ENCODE measurements at regions not wholly inside any gene's neighbourhood (a gene's known extent, or its start where the extent isn't known, plus 50 kb on each side); places are given as distances from the start of the nearest gene placed in this dataset.

GRCh38 chr10:130456616-130457015, 320.4 kb downstream of the GLRX3 start:
- peaks cover 10% of the 10 kb centered on the region for H3K27me3 Mint-ChIP-seq (ENCODE audit: low read depth)
- H3K4me3 Mint-ChIP-seq, result no peak overlapping the region
- peaks cover 4% of the 10 kb centered on the region for H3K4me1 Mint-ChIP-seq
- no peaks in the 10 kb centered on the region for H3K36me3 Mint-ChIP-seq (ENCODE audit: low read depth)
- DNase-seq (ENCODE audit: low read depth, low spot score), result no peak
- TF ChIP-seq, protein P1, sequence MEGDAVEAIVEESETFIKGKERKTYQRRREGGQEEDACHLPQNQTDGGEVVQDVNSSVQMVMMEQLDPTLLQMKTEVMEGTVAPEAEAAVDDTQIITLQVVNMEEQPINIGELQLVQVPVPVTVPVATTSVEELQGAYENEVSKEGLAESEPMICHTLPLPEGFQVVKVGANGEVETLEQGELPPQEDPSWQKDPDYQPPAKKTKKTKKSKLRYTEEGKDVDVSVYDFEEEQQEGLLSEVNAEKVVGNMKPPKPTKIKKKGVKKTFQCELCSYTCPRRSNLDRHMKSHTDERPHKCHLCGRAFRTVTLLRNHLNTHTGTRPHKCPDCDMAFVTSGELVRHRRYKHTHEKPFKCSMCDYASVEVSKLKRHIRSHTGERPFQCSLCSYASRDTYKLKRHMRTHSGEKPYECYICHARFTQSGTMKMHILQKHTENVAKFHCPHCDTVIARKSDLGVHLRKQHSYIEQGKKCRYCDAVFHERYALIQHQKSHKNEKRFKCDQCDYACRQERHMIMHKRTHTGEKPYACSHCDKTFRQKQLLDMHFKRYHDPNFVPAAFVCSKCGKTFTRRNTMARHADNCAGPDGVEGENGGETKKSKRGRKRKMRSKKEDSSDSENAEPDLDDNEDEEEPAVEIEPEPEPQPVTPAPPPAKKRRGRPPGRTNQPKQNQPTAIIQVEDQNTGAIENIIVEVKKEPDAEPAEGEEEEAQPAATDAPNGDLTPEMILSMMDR (conservative IDR thresholded peaks at IDR 0.05), result no peak
- peaks cover 1% of the 10 kb centered on the region for H3K9me3 Mint-ChIP-seq
- H3K27ac Mint-ChIP-seq (ENCODE audit: unreplicated experiment), result no peak overlapping the region

GRCh38 chr10:130458509-130458908, 322.3 kb downstream of the GLRX3 start:
- no peak for DNase-seq (ENCODE audit: low read depth, low spot score)
- H3K9me3 Mint-ChIP-seq, result peaks cover 4% of the 10 kb centered on the region
- no peak overlapping the region for H3K27ac Mint-ChIP-seq (ENCODE audit: unreplicated experiment)
- H3K36me3 Mint-ChIP-seq (ENCODE audit: low read depth), result no peaks in the 10 kb centered on the region
- no peaks in the 10 kb centered on the region for H3K27me3 Mint-ChIP-seq (ENCODE audit: low read depth)
- H3K4me1 Mint-ChIP-seq, result peaks cover 5% of the 10 kb centered on the region
- TF ChIP-seq, protein P1 (conservative IDR thresholded peaks at IDR 0.05), result no peak
- no peak overlapping the region for H3K4me3 Mint-ChIP-seq

- Mint-ChIP-seq H3K27ac (ENCODE audit: unreplicated experiment) (no peak overlapping the region), H3K4me3 (no peak overlapping the region), H3K27me3 (ENCODE audit: low read depth) (no peaks in the 10 kb centered on the region), H3K4me1 (peaks cover 5% of the 10 kb centered on the region), H3K36me3 (ENCODE audit: low read depth) (no peaks in the 10 kb centered on the region), H3K9me3 (peaks cover 4% of the 10 kb centered on the region)
- TF ChIP-seq, protein P1 (conservative IDR thresholded peaks at IDR 0.05), result no peak
- DNase-seq (ENCODE audit: low read depth, low spot score), result no peak
These were observed 322.8 kb downstream of the GLRX3 start for GRCh38 chr10:130459011-130459410.

- H3K36me3 Mint-ChIP-seq (ENCODE audit: low read depth), result no peaks in the 10 kb centered on the region
- H3K4me1 Mint-ChIP-seq, result peaks cover 5% of the 10 kb centered on the region
- H3K27me3 Mint-ChIP-seq (ENCODE audit: low read depth), result no peaks in the 10 kb centered on the region
- no peak overlapping the region for H3K4me3 Mint-ChIP-seq
- no peak for DNase-seq (ENCODE audit: low read depth, low spot score)
- peaks cover 4% of the 10 kb centered on the region for H3K9me3 Mint-ChIP-seq
- TF ChIP-seq, protein P1 (conservative IDR thresholded peaks at IDR 0.05), result no peak
- no peak overlapping the region for H3K27ac Mint-ChIP-seq (ENCODE audit: unreplicated experiment)
These were observed 323.8 kb downstream of the GLRX3 start for GRCh38 chr10:130459851-130460490.

GRCh38 chr10:130461631-130462030, 325.4 kb downstream of the GLRX3 start:
- DNase-seq (ENCODE audit: low read depth, low spot score), result no peak
- Mint-ChIP-seq H3K9me3 (peaks cover 4% of the 10 kb centered on the region), H3K27ac (ENCODE audit: unreplicated experiment) (no peak overlapping the region), H3K36me3 (ENCODE audit: low read depth) (no peaks in the 10 kb centered on the region), H3K4me1 (peaks cover 5% of the 10 kb centered on the region), H3K27me3 (ENCODE audit: low read depth) (peaks cover 3% of the 10 kb centered on the region), H3K4me3 (no peak overlapping the region)
- TF ChIP-seq, protein P1 (conservative IDR thresholded peaks at IDR 0.05), result no peak

Data from neural crest cell (in vitro differentiated cells).